Activated naive CD8-positive, alpha-beta T cell treated with anti-CD3 and anti-CD28 coated beads for 36 hours (primary cell): ENCODE measurements at regions not wholly inside any gene's neighbourhood (a gene's known extent, or its start where the extent isn't known, plus 50 kb on each side); places are given as distances from the start of the nearest gene placed in this dataset.

Experiments used
- DNase-seq: peaks from one replicate; pipeline ENCODE4 v3.0.0; 2021
- H3K27ac Mint-ChIP-seq: one replicate; pipeline ENCODE4 v1.8.0; 2022; ENCODE audit warnings: mild to moderate bottlenecking, moderate library complexity, mixed read lengths
- H3K27me3 Mint-ChIP-seq: one replicate; pipeline ENCODE4 v1.8.0; 2022; ENCODE audit warnings: mild to moderate bottlenecking, mixed read lengths
- H3K36me3 Mint-ChIP-seq: one replicate; pipeline ENCODE4 v1.8.0; 2021; ENCODE audit warnings: mild to moderate bottlenecking, mixed read lengths
- H3K4me1 Mint-ChIP-seq: one replicate; pipeline ENCODE4 v1.8.0; 2021; ENCODE audit warnings: mixed read lengths
- H3K4me3 Mint-ChIP-seq: one replicate; pipeline ENCODE4 v1.8.0; 2022; ENCODE audit warnings: mild to moderate bottlenecking, moderate library complexity, mixed read lengths
- H3K9me3 Mint-ChIP-seq: one replicate; pipeline ENCODE4 v1.8.0; 2022; ENCODE audit warnings: mixed read lengths

DNA sequence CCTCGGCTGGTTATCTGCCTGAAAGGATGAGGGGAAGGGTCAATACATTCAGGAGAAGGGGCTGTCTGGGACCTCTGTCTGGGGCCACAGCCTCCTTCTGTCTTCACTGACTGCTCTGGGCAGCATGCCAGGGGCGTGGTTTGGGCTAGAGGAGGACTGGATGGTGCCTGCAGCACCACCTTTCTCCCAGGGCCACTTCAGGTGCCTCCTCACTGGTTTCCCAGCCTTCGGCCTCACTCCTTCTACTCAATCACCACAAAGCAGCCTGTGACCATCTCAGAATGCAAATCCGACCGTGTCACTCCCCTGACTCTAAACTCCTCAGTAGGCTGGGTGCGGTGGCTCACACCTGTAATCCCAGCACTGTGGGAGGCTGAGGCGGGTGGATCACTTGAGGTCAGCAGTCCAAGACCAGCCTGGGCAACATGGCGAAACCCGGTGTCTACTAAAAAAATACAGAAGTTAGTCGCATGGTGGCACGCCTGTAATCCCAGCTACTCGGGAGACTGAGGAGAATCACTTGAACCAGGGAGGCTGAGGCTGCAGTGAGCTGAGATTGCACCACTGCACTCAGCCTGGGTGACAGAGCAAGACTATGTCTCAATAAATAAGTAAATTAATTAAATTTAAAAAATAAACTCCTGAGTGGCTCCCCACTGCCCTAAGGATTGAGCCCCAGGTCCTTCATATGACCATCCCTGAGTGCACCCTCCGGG, 50.1 kb upstream of the ECE1 start:
- peaks cover 39% of the 10 kb centered on the region for H3K36me3 Mint-ChIP-seq
- no peak for DNase-seq
- no peak overlapping the region for H3K4me3 Mint-ChIP-seq
- peak overlapping the region; percentile 28 for H3K27ac Mint-ChIP-seq
- H3K9me3 Mint-ChIP-seq, result no peaks in the 10 kb centered on the region
- H3K4me1 Mint-ChIP-seq, result peaks cover 72% of the 10 kb centered on the region
- no peaks in the 10 kb centered on the region for H3K27me3 Mint-ChIP-seq
